Spleen (tissue), 11 donors: ENCODE measurements at regions not wholly inside any gene's neighbourhood (a gene's known extent, or its start where the extent isn't known, plus 50 kb on each side); places are given as distances from the start of the nearest gene placed in this dataset.
"Not testable (repeated sequence)": the region's sequence is repeated elsewhere in the genome, so short reads cannot be mapped to it uniquely, and the experiment has no call there.

Experiments used
- DNase-seq: peaks from one replicate; pipeline ENCODE4 v3.0.0-alpha.2; 2020
- H3K27ac ChIP-seq, 8 donors: fragments of 200-600 bp; sonication (generic) in 7 of 8; 1 replicate in 4 of 8; 2 replicates in 4 of 8; pipeline versions ENCODE4 v1.5.0 to v1.8.0; 2016 to 2021; ENCODE audit warnings: inconsistent platforms in 4 of 8, mild to moderate bottlenecking in 4 of 8, moderate library complexity in 1 of 8
- H3K27me3 ChIP-seq, 7 donors: fragments of 200-600 bp; sonication (generic) in 6 of 7; replicated peaks in 1 of 7; 1 replicate in 4 of 7; 2 replicates in 3 of 7; pipeline versions ENCODE4 v1.5.0 to v1.8.0; 2016 to 2021; ENCODE audit warnings: inconsistent platforms in 3 of 7, mild to moderate bottlenecking in 1 of 7
- H3K36me3 ChIP-seq, 6 donors: fragments of 200-600 bp; sonication (generic) in 5 of 6; 1 replicate in 4 of 6; 2 replicates in 2 of 6; pipeline versions ENCODE4 v1.5.0 to v1.8.0; 2016 to 2021; ENCODE audit warnings: inconsistent platforms in 2 of 6
- H3K4me1 ChIP-seq, 6 donors: fragments of 200-600 bp; sonication (generic) in 5 of 6; 1 replicate in 3 of 6; 2 replicates in 3 of 6; pipeline versions ENCODE4 v1.5.0 to v1.8.0; 2016 to 2021; ENCODE audit warnings: inconsistent platforms in 3 of 6
- H3K4me3 ChIP-seq, 8 donors: fragments of 200-600 bp; sonication (generic) in 7 of 8; 1 replicate in 4 of 8; 2 replicates in 4 of 8; pipeline versions ENCODE4 v1.5.0 to v1.8.0; 2016 to 2021; ENCODE audit warnings: inconsistent platforms in 4 of 8, mild to moderate bottlenecking in 4 of 8, moderate library complexity in 2 of 8
- H3K9me3 ChIP-seq, 8 donors: fragments of 200-600 bp; sonication (generic) in 7 of 8; 1 replicate in 4 of 8; 2 replicates in 4 of 8; pipeline versions ENCODE4 v1.5.0 to v1.8.0; 2016 to 2021; ENCODE audit warnings: inconsistent platforms in 4 of 8
- POLR2A ChIP-seq, 3 donors: fragments of 450-650 bp; IDR thresholded peaks; one replicate each; pipeline ENCODE4 v1.5.1; 2017; ENCODE audit warnings: antibody characterized with exemption in 3 of 3, mild to moderate bottlenecking in 1 of 3
- POLR2AphosphoS5 ChIP-seq, 3 donors: sonication (generic); formaldehyde crosslinking; IDR thresholded peaks; one replicate each; pipeline ENCODE4 v1.5.1; 2017; ENCODE audit warnings: antibody characterized with exemption in 3 of 3
- WGBS, 5 donors: extraction: QIAGEN DNeasy Blood & Tissue Kit in 3 of 5; methylation state at CpG; one replicate each; pipeline versions ENCODE4 v1.1.5 to v1.1.7; 2013 to 2018; 5-methylcytosine and 5-hydroxymethylcytosine counted together
- intact Hi-C: fragments of 100-400 bp; cut with DNase I; formaldehyde crosslinking; loops from one replicate; pipeline ENCODE4 v1.15.0; 2023; ENCODE audit warnings: low total_unique reads
- TF ChIP-seq, protein P1 (sequence below), 11 experiments: fragments of 200-600 bp in 7 of 11; fragments of 450-650 bp in 4 of 11; sonication (generic) in 4 of 11; IDR thresholded peaks in 8 of 11; conservative IDR thresholded peaks in 3 of 11; 1 replicate in 7 of 11; 2 replicates in 4 of 11; pipeline versions ENCODE4 v1.4.0 to v1.8.0; 2016 to 2021; ENCODE audit warnings: antibody characterized with exemption in 11 of 11, inconsistent platforms in 4 of 11, mild to moderate bottlenecking in 1 of 11
- donor health status: healthy with polysubstance abuse.
- donor health status: DM: no; HTN: no; CAD: no; lungs with moderate emphysema.
- donor health status: DM: no; HTN: no; CAD: no.
- donor health status: Bipolar disorder and iron deficiency.
- donor health status: healthy.
- donor health status: DM: no; HTN: no; CAD: no.
- donor health status: DM: yes; HTN: yes; CAD: no.

DNA sequence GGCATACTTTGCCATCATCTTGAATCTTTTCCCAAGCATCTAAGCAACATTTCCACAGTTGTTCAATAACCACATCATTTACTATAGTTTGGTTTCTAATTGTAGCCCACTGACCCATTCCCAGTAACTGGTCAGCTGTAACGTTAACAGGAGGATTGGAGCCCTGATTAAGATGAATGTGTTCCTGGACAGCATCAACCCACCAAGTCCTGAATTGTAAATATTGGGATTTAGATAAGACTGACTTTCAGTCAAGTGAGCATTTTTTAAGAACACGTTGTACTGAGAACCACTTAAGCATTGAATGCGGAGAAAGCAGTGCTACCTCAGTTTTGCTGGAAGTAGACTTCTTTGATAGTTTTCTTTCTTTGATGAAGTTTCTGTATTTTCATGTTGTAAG is 53.3 kb upstream of the ARL4D start:
- Histone ChIP-seq H3K9me3 (peaks cover 15 to 42% (median 37%) of the 10 kb centered on the region in 8 donors), H3K36me3 (peaks cover 0 to 25% (median 0%) of the 10 kb centered on the region in 6 donors)
- H3K4me3 ChIP-seq, H3K27ac ChIP-seq, DNase-seq, intact Hi-C loops, H3K4me1 ChIP-seq, H3K27me3 ChIP-seq: not testable (repeated sequence)
- WGBS, 5 donors, result 85 to 94% (median 86%) methylated on average over 3 of the region's 3 CpGs

DNA sequence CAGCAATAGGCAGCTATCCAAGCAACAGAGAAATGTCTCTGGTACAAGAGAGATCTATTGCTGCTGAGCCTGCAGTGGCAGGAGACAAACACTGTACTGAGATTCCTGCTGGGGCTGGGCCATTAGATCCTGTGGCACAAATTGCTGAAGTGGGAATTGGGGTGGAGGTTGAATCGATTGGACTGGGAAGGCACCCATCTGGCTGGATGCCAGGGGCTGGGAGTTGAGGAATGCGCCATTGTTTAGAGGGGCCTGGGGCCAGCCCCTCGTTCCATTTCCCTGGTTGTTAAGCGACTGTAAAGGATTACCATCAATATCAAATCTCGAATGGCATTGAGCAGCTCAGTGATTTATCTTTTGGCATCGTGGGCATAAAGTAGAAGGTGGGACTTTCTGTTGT is 54.1 kb upstream of the ARL4D start:
- Histone ChIP-seq H3K36me3 (peaks cover 0 to 23% (median 0%) of the 10 kb centered on the region in 6 donors), H3K4me3 (no peak overlapping the region), H3K27me3 (no peaks in the 10 kb centered on the region), H3K4me1 (no peaks in the 10 kb centered on the region), H3K9me3 (peaks cover 15 to 33% (median 31%) of the 10 kb centered on the region in 8 donors), H3K27ac (no peak overlapping the region)
- intact Hi-C loops, result no loop called here
- no peak for DNase-seq
- 78 to 90% (median 87%) methylated on average over 6 of the region's 6 CpGs for WGBS, 5 donors
- TF ChIP-seq POLR2AphosphoS5 (IDR thresholded peaks at IDR 0.05) (no peak), POLR2A (IDR thresholded peaks at IDR 0.05) (no peak)
- TF ChIP-seq, protein P1, sequence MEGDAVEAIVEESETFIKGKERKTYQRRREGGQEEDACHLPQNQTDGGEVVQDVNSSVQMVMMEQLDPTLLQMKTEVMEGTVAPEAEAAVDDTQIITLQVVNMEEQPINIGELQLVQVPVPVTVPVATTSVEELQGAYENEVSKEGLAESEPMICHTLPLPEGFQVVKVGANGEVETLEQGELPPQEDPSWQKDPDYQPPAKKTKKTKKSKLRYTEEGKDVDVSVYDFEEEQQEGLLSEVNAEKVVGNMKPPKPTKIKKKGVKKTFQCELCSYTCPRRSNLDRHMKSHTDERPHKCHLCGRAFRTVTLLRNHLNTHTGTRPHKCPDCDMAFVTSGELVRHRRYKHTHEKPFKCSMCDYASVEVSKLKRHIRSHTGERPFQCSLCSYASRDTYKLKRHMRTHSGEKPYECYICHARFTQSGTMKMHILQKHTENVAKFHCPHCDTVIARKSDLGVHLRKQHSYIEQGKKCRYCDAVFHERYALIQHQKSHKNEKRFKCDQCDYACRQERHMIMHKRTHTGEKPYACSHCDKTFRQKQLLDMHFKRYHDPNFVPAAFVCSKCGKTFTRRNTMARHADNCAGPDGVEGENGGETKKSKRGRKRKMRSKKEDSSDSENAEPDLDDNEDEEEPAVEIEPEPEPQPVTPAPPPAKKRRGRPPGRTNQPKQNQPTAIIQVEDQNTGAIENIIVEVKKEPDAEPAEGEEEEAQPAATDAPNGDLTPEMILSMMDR (IDR thresholded peaks at IDR 0.05 in 8 of 11, conservative IDR thresholded peaks at IDR 0.05 in 3 of 11), result no peak

DNA sequence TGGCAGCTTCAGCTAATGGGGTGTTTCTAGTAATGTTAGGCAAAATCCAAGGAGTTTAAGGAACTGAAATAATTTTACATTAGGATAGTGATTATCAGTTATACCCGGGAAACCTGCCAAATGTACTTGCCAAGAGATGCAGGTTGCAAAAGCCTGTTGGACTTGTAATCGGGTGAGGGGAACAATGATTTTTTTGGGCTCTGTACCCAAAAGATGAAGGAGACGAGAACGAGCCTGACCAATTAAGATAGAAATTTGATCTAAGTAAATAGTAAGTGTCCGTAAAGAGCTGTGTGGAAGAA is 56.3 kb upstream of the ARL4D start:
- DNase-seq, result no peak
- no peak overlapping the region for H3K4me3 ChIP-seq
- WGBS, 5 donors, result 71 to 86% (median 75%) methylated on average over 5 of the region's 5 CpGs
- H3K36me3 ChIP-seq, result peaks cover 0 to 5% (median 0%) of the 10 kb centered on the region in 6 donors
- H3K4me1 ChIP-seq, result peaks cover 0 to 8% (median 5%) of the 10 kb centered on the region in 6 donors
- H3K27me3 ChIP-seq, result no peaks in the 10 kb centered on the region
- intact Hi-C loops, result no loop called here
- H3K27ac ChIP-seq, result no peak overlapping the region
- H3K9me3 ChIP-seq, result peaks cover 3 to 12% (median 9%) of the 10 kb centered on the region in 8 donors
- TF ChIP-seq, protein P1 (IDR thresholded peaks at IDR 0.05 in 8 of 11, conservative IDR thresholded peaks at IDR 0.05 in 3 of 11), result no peak
- TF ChIP-seq POLR2AphosphoS5 (IDR thresholded peaks at IDR 0.05), result no peak
- TF ChIP-seq POLR2A (IDR thresholded peaks at IDR 0.05), result no peak

DNA sequence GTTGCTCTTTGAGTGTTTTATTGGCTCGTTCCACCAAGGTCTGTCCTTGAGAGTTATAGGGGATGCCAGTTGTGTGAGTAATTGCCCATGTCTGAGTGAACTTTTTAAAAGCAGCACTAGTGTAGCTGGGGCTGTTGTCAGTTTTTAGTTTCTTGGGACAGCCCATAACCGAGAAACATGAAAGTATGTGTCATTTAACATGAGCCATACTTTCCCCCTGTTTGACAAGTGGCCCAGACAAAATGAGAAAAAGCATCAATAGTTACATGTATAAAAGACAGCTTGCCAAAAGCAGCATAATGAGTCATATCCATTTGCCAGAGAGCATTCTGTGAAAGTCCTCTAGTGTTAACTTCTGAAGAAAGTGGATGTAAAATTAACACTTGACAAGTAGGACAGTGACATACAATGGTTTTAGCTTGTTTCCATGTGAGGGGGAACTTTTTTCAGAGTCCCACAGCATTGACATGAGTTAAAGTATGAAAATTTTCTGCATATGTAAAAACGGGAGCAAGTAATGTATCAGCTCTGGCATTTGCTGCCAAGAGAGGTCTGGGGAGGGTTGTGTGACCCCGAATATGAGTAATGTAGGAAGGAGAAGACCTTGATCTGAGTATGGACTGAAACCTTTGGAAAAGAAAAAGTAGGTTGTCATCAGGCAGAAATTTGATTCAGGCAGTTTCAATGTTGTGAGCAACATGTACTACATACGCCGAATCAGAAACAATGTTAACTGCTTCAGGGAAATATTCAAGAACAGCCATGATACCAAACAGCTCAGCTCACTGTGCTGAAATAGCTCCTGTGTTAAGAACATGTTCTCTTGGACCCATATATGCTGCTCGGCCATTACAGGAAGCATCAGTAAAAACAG is 56.8 kb upstream of the ARL4D start:
- intact Hi-C loops, result no loop called here
- no peak for DNase-seq

More for the DNA sequence above, 56.8 kb upstream of the ARL4D start:
- H3K4me1 ChIP-seq, result peaks cover 0 to 8% (median 5%) of the 10 kb centered on the region in 6 donors
- no peaks in the 10 kb centered on the region for H3K27me3 ChIP-seq
- TF ChIP-seq POLR2A (IDR thresholded peaks at IDR 0.05) (no peak), POLR2AphosphoS5 (IDR thresholded peaks at IDR 0.05) (no peak)
- TF ChIP-seq, protein P1 (IDR thresholded peaks at IDR 0.05 in 8 of 11, conservative IDR thresholded peaks at IDR 0.05 in 3 of 11), result no peak
- WGBS, 5 donors, result 44 to 63% (median 57%) methylated on average over 7 of the region's 7 CpGs
- H3K36me3 ChIP-seq, result no peaks in the 10 kb centered on the region
- no peak overlapping the region for H3K4me3 ChIP-seq
- H3K27ac ChIP-seq, result peak overlapping the region in 1 of 8 donors; percentile 6
- H3K9me3 ChIP-seq, result peaks cover 0 to 6% (median 3%) of the 10 kb centered on the region in 8 donors
